ENCODE measurements at regions not wholly inside any gene's neighbourhood (a gene's known extent, or its start where the extent isn't known, plus 50 kb on each side); places are given as distances from the start of the nearest gene placed in this dataset.

DNA sequence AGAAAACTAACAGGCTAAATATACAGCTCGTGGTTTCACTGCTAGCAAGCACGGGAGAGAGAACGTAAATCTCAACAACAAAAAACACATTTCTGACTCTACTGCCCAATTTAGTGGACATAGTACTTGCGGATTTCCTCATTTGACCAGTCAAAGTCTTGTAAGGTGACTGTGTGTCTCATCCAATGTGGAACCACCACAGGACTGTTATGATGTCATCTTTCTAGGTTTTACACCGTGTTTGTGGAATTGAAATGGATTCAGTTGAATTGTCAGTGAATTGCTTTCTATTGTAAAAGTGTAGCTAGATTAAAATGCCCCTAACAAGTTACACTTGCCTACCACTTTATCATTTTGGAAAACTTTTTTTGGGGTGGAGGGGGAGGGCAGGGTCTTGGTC, 1010.8 kb downstream of the NLGN4Y start:
- DNase-seq: no peak

- DNase-seq: peak; percentile 12
Measured at GRCh38 chrY:15535784-15536511, 1011.6 kb downstream of the NLGN4Y start.

- no peak for DNase-seq
Measured at GRCh38 chrY:15540516-15540915, 1016.2 kb downstream of the NLGN4Y start.

- peak; percentile 28 for DNase-seq
Measured at GRCh38 chrY:15546177-15546754, 1021.9 kb downstream of the NLGN4Y start.

DNA sequence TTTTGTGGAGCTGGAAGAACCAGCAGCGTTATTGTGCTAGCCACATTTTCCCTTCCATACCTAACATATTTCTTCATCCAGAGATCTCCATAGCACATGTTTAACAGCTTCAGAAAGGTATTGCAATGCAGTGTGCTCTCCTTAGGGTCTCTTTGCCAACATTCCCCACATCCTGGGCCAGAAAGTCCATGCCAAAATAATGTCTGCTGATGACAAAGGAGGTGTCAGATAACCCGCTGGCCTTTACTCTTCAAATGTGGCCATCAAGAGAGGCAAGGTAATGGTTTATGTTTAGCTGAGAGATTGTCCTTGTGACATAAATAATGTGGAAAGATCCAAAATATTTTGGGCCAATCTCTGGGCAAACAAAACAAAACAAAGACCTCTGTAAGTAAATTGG, 1027.7 kb downstream of the NLGN4Y start:
- DNase-seq: no peak

- DNase-seq: no peak
Measured at GRCh38 chrY:15554991-15555390, 1030.7 kb downstream of the NLGN4Y start.

- DNase-seq: no peak
Measured at GRCh38 chrY:15559169-15559568, 1034.8 kb downstream of the NLGN4Y start.

DNA sequence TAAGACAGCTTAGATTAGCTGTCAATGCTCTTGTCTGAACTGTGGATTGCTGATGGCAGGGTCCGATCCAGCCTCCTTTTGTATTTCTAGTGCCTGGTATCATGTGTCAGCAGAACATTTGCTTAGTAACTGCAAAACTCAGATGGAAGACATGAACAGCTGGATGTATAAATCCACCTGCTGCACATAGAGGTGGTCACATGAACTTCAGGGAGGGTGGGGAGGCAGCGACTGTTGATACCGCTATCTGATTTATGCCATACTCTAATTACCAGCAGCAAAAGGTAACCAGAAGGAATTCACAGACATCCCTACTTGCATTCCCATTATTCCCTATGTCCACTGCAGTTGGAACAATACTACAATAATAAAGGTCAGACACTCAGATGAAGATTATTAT, 1036.5 kb downstream of the NLGN4Y start:
- DNase-seq: no peak

- DNase-seq: no peak
Measured at GRCh38 chrY:15561501-15562289, 1037.4 kb downstream of the NLGN4Y start.

GRCh38 chrY:15577886-15578285, 1053.6 kb downstream of the NLGN4Y start:
- DNase-seq: no peak

GRCh38 chrY:15578761-15579160, 1054.4 kb downstream of the NLGN4Y start:
- DNase-seq: no peak

- no peak for DNase-seq
Measured at GRCh38 chrY:15579245-15579644, 1054.9 kb downstream of the NLGN4Y start.

- DNase-seq: no peak
Measured at GRCh38 chrY:15583111-15583510, 1058.8 kb downstream of the NLGN4Y start.

DNA sequence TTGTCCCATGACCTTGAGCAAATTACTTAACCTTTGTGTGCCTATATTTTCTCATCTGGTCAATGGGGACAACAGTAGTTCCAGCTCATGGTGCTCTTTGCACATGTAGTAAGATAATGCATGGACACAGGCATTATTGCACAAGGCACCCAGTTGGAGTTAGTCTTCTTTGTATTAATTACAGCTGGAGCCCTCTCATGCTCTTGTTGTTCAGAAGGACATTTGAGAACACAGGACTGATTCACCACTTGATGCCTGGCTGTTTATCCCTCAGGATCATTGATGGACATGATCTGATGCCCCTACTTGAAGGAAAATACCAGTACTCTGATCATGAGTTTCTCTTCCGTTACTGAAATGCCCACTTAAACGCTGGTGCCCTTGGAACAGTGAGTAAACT, 1068.6 kb downstream of the NLGN4Y start:
- DNase-seq: no peak

DNA sequence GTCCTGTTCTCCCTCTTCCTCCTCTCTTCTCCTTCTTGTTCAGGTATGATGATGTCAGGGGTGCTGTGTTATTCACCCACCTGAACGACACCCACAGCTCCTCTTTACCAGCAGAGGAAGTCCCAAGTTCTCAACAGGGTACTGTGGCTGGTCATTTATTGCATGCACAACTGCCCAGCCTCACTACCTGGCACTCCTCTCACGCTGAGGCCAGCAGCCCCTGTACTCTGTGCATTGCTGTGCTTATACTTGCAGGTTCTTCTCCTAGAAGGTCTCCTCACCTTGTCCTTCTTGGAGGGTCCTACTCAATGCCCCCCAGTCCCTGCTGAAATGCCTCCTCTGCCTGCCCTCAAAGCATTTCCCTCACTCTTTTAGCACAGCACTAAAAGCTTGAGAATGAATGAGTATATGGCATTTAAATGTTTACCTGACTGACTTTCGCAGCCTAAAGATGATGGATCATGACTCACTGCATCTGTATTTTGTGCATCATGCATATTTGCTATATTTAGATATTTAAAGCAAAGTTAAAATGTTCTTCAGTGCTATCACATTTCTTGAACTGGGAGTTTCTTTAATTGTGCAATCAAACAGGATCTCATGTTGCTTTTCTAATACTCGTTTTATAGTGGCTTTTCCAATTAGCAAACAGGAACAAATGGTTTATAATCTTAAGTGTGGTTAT, 1069.3 kb downstream of the NLGN4Y start:
- DNase-seq: no peak

- no peak for DNase-seq
Measured at GRCh38 chrY:15594179-15594578, 1069.8 kb downstream of the NLGN4Y start.

DNA sequence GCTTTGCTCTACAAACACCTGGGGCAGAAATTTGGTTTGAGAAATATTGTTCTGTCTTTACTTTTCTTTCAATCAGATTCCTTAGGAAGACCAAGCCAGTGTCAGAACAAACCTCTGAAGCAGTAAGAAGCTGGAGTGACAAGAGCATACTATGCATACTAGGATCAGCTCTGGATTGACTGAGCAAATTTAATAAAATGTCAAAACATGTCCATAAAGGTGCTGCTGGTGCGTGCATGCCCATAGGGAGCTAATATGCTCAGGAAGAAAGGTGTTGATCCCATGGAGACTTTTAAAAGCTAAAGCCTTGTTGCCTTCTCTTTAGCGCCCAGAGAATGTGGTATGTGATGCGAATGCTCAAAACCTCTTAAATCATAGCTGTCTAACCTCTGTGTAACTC, 1076.2 kb downstream of the NLGN4Y start:
- DNase-seq: no peak

- no peak for DNase-seq
Measured at GRCh38 chrY:15624370-15624769, 1100.0 kb downstream of the NLGN4Y start.

GRCh38 chrY:15624928-15625327, 1100.6 kb downstream of the NLGN4Y start:
- no peak for DNase-seq

DNA sequence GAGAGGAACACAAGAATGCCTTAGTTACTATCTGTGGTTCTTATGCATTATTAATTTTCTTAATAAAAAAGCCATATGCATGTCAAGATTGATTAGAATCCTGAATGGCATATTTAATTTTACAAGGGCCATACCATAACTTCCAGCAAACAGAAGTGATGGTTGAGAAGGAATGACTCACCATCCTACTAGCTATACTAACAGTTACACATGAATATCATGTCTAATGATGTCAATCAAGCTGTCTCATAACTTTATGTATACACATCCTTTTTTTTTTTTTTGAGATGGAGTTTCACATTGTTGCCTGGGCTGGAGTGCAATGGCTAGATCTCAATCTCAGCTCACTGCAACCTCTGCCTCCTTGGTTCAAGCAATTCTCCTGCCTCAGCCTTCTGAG, 1123.9 kb downstream of the NLGN4Y start:
- no peak for DNase-seq

- DNase-seq: no peak
Measured at GRCh38 chrY:15650056-15650455, 1125.7 kb downstream of the NLGN4Y start.

DNA sequence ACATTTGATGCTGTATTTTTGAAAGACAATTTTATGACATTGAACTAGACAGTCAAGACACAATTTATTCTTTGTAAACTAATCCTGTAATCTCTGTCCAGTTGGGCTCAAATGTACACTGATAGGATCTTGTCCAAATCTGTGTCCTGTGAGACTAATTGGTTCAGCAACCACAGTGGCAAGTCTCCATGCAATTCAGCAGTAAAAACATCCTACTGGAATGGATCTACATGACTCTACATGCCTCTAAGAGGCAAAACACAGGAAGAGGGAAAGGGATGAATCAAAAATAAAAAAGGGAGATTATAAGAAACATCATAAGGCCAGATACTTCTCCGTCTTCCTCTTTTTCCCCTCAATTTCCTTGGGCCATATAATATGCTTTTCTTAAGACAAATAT, 1164.2 kb downstream of the NLGN4Y start:
- DNase-seq: no peak

- no peak for DNase-seq
Measured at GRCh38 chrY:15689994-15690393, 1165.7 kb downstream of the NLGN4Y start.

DNA sequence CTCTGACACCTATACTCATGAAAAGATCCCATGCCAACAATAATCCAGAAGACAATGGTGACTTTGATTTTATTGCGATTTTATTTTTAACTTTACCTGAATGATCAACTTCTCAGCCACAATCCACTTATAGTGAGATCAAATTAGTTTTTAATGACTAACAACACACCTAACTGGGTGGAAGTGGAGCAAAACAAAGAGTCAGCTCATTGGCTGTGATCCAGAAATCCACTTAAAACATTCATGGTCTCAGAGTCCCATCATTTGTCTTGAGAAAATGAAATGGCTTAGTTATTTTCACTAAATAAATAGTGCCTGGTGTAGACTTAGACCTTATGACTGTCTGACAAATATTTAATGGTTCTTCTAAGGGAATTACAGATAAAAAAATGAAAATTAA, 1177.8 kb downstream of the NLGN4Y start:
- no peak for DNase-seq
